ENCODE measurements at regions not wholly inside any gene's neighbourhood (a gene's known extent, or its start where the extent isn't known, plus 50 kb on each side); places are given as distances from the start of the nearest gene placed in this dataset.

GRCh38 chr10:10788761-10789160, 228.9 kb upstream of the CELF2 start:
- TF ChIP-seq CTCF (IDR thresholded peaks at IDR 0.05), result no peak
- no peak for TF ChIP-seq EZH2 (IDR thresholded peaks at IDR 0.05)

All from neural progenitor cell (in vitro differentiated cells).